Common myeloid progenitor, CD34-positive (primary cell): ENCODE measurements at regions not wholly inside any gene's neighbourhood (a gene's known extent, or its start where the extent isn't known, plus 50 kb on each side); places are given as distances from the start of the nearest gene placed in this dataset.

Experiments used
- CTCF ChIA-PET: fragments of 350-600 bp; sonication (Branson Sonifier 250); formaldehyde crosslinking; loops from one replicate; lab custom pipeline; 2021; ENCODE audit warnings: antibody characterized with exemption; lab: Charles Lee
- POLR2A ChIA-PET: fragments of 350-600 bp; sonication (Branson Sonifier 250); formaldehyde crosslinking; loops from one replicate; lab custom pipeline; 2021; ENCODE audit warnings: antibody characterized with exemption; lab: Charles Lee
- DNase-seq, 3 donors: peaks; one replicate each; pipeline versions ENCODE4 v3.0.0 to v3.0.0-alpha.2; 2013
- H3K27ac ChIP-seq, 2 experiments: 1 replicate in 1 of 2; 2 replicates in 1 of 2; pipeline ENCODE4 v1.7.0; 2013; ENCODE audit warnings: inconsistent platforms in 2 of 2, low read length in 2 of 2, mild to moderate bottlenecking in 2 of 2, low read depth in 1 of 2, moderate library complexity in 1 of 2; ENCODE audit not compliant: severe bottlenecking in 2 of 2, insufficient read depth in 1 of 2, poor library complexity in 1 of 2
- H3K27me3 ChIP-seq, 5 experiments: replicated peaks in 2 of 5; 1 replicate in 3 of 5; 2 replicates in 2 of 5; pipeline versions ENCODE4 v1.6.1 to v1.7.0; 2013; ENCODE audit warnings: low read length in 4 of 5, mild to moderate bottlenecking in 2 of 5, moderate library complexity in 2 of 5, inconsistent platforms in 1 of 5; ENCODE audit not compliant: insufficient read depth in 5 of 5, control insufficient read depth in 4 of 5
- H3K36me3 ChIP-seq, 4 experiments: 1 replicate in 2 of 4; 2 replicates in 2 of 4; pipeline versions ENCODE4 v1.6.1 to v1.7.0; 2013; ENCODE audit warnings: low read length in 3 of 4, control low read depth in 1 of 4, mild to moderate bottlenecking in 1 of 4; ENCODE audit not compliant: control insufficient read depth in 4 of 4, insufficient read depth in 4 of 4
- H3K4me1 ChIP-seq, 4 experiments: 1 replicate in 3 of 4; 2 replicates in 1 of 4; pipeline versions ENCODE4 v1.6.1 to v1.7.1; 2013; ENCODE audit warnings: low read length in 3 of 4, mild to moderate bottlenecking in 3 of 4, control low read depth in 1 of 4, inconsistent platforms in 1 of 4, moderate library complexity in 1 of 4; ENCODE audit not compliant: control insufficient read depth in 4 of 4, insufficient read depth in 4 of 4; ENCODE audit errors: control extremely low read depth in 1 of 4
- H3K4me3 ChIP-seq, 7 experiments: 1 replicate in 4 of 7; 2 replicates in 3 of 7; pipeline versions ENCODE4 v1.5.1 to v1.7.0; 2013; ENCODE audit warnings: mild to moderate bottlenecking in 7 of 7, low read length in 6 of 7, moderate library complexity in 6 of 7, inconsistent platforms in 2 of 7, low read depth in 2 of 7, control low read depth in 1 of 7; ENCODE audit not compliant: insufficient read depth in 4 of 7, control insufficient read depth in 1 of 7; ENCODE audit errors: extremely low read depth in 1 of 7
- H3K9me3 ChIP-seq, 5 experiments: 1 replicate in 4 of 5; 2 replicates in 1 of 5; pipeline versions ENCODE4 v1.6.1 to v1.7.1; 2013; ENCODE audit warnings: low read length in 4 of 5, mild to moderate bottlenecking in 2 of 5, inconsistent platforms in 1 of 5, low read depth in 1 of 5, moderate library complexity in 1 of 5; ENCODE audit not compliant: control insufficient read depth in 4 of 5, insufficient read depth in 2 of 5; ENCODE audit errors: control extremely low read depth in 1 of 5
- WGBS: methylation state at CpG from one replicate; pipeline ENCODE4 v1.1.5; 2013; ENCODE audit not compliant: insufficient coverage; 5-methylcytosine and 5-hydroxymethylcytosine counted together

GRCh38 chr10:47094636-47095035 lies 183.4 kb downstream of the PTPN20 start:
- ChIA-PET CTCF (no interaction called here), POLR2A (no interaction called here)
- WGBS = 97% methylated on average over 3 of the region's 10 CpGs
- H3K36me3 ChIP-seq = no peaks in the 10 kb centered on the region
- H3K4me3 ChIP-seq = no peak overlapping the region
- no peaks in the 10 kb centered on the region for H3K27me3 ChIP-seq
- no peak overlapping the region for H3K27ac ChIP-seq
- H3K9me3 ChIP-seq = no peaks in the 10 kb centered on the region
- H3K4me1 ChIP-seq = no peaks in the 10 kb centered on the region
- DNase-seq = no peak

- WGBS = 97% methylated on average over 5 of the region's 12 CpGs
- ChIA-PET CTCF (interaction anchor here (0.6 kb wide), 1 partner anchor 106 kb away, joined by 3 read pairs; no protein-coding TSS in a partner anchor), POLR2A (no interaction called here)
- Histone ChIP-seq H3K9me3 (no peaks in the 10 kb centered on the region), H3K36me3 (no peaks in the 10 kb centered on the region), H3K27me3 (no peaks in the 10 kb centered on the region), H3K4me3 (no peak overlapping the region), H3K27ac (no peak overlapping the region), H3K4me1 (no peaks in the 10 kb centered on the region)
- no peak for DNase-seq
These were observed 184.0 kb downstream of the PTPN20 start for GRCh38 chr10:47095211-47095610.

- POLR2A ChIA-PET = no interaction called here
These were observed 184.8 kb downstream of the PTPN20 start for GRCh38 chr10:47095848-47096612.

GRCh38 chr10:47098238-47098637 lies 187.0 kb downstream of the PTPN20 start:
- H3K9me3 ChIP-seq = peaks cover 0 to 7% (median 0%) of the 10 kb centered on the region in 5 experiments
- WGBS = no CpG with 5 or more reads among the region's 3 CpGs
- no peaks in the 10 kb centered on the region for H3K27me3 ChIP-seq
- no peak overlapping the region for H3K27ac ChIP-seq
- ChIA-PET CTCF (no interaction called here), POLR2A (no interaction called here)
- DNase-seq = no peak
- no peak overlapping the region for H3K4me3 ChIP-seq
- no peaks in the 10 kb centered on the region for H3K4me1 ChIP-seq
- no peaks in the 10 kb centered on the region for H3K36me3 ChIP-seq

More at GRCh38 chr10:47095848-47096612, 184.8 kb downstream of the PTPN20 start:
- H3K4me1 ChIP-seq = no peaks in the 10 kb centered on the region
- H3K27me3 ChIP-seq = no peaks in the 10 kb centered on the region
- no peak for DNase-seq
- CTCF ChIA-PET = interaction anchor here (0.6 kb wide), 1 partner anchor 106 kb away, joined by 3 read pairs; no protein-coding TSS in a partner anchor
- H3K9me3 ChIP-seq = no peaks in the 10 kb centered on the region
- H3K27ac ChIP-seq = no peak overlapping the region
- WGBS = 96% methylated on average over 12 of the region's 17 CpGs
- H3K36me3 ChIP-seq = no peaks in the 10 kb centered on the region
- no peak overlapping the region for H3K4me3 ChIP-seq

- Histone ChIP-seq H3K27me3 (no peaks in the 10 kb centered on the region), H3K36me3 (no peaks in the 10 kb centered on the region), H3K9me3 (peaks cover 0 to 7% (median 0%) of the 10 kb centered on the region in 5 experiments), H3K4me1 (no peaks in the 10 kb centered on the region), H3K4me3 (no peak overlapping the region), H3K27ac (no peak overlapping the region)
- no peak for DNase-seq
- CTCF ChIA-PET = no interaction called here
- POLR2A ChIA-PET = no interaction called here
- 100% methylated on average over 11 of the region's 11 CpGs for WGBS
These were observed 187.7 kb downstream of the PTPN20 start for GRCh38 chr10:47098964-47099363.

GRCh38 chr10:47099474-47099873 lies 188.2 kb downstream of the PTPN20 start:
- H3K27ac ChIP-seq = no peak overlapping the region
- H3K4me1 ChIP-seq = peaks cover 0 to 2% (median 0%) of the 10 kb centered on the region in 4 experiments
- DNase-seq = no peak
- H3K9me3 ChIP-seq = peaks cover 0 to 7% (median 0%) of the 10 kb centered on the region in 5 experiments
- CTCF ChIA-PET = no interaction called here
- H3K27me3 ChIP-seq = no peaks in the 10 kb centered on the region
- no peaks in the 10 kb centered on the region for H3K36me3 ChIP-seq
- POLR2A ChIA-PET = no interaction called here
- WGBS = 100% methylated on average over 6 of the region's 7 CpGs
- H3K4me3 ChIP-seq = no peak overlapping the region

- H3K9me3 ChIP-seq = peaks cover 0 to 7% (median 0%) of the 10 kb centered on the region in 5 experiments
- no peak overlapping the region for H3K4me3 ChIP-seq
- no peak overlapping the region for H3K27ac ChIP-seq
- WGBS = 100% methylated on average over 5 of the region's 5 CpGs
- H3K27me3 ChIP-seq = no peaks in the 10 kb centered on the region
- H3K4me1 ChIP-seq = peaks cover 3 to 14% (median 5%) of the 10 kb centered on the region in 4 experiments
- H3K36me3 ChIP-seq = no peaks in the 10 kb centered on the region
- DNase-seq = no peak
- ChIA-PET POLR2A (no interaction called here), CTCF (interaction anchor here (1.4 kb wide), 1 partner anchor 9 kb away, joined by 4 read pairs; no protein-coding TSS in a partner anchor)
These were observed 190.0 kb downstream of the PTPN20 start for GRCh38 chr10:47101196-47101595.
